ENCODE measurements at regions not wholly inside any gene's neighbourhood (a gene's known extent, or its start where the extent isn't known, plus 50 kb on each side); places are given as distances from the start of the nearest gene placed in this dataset.

DNA sequence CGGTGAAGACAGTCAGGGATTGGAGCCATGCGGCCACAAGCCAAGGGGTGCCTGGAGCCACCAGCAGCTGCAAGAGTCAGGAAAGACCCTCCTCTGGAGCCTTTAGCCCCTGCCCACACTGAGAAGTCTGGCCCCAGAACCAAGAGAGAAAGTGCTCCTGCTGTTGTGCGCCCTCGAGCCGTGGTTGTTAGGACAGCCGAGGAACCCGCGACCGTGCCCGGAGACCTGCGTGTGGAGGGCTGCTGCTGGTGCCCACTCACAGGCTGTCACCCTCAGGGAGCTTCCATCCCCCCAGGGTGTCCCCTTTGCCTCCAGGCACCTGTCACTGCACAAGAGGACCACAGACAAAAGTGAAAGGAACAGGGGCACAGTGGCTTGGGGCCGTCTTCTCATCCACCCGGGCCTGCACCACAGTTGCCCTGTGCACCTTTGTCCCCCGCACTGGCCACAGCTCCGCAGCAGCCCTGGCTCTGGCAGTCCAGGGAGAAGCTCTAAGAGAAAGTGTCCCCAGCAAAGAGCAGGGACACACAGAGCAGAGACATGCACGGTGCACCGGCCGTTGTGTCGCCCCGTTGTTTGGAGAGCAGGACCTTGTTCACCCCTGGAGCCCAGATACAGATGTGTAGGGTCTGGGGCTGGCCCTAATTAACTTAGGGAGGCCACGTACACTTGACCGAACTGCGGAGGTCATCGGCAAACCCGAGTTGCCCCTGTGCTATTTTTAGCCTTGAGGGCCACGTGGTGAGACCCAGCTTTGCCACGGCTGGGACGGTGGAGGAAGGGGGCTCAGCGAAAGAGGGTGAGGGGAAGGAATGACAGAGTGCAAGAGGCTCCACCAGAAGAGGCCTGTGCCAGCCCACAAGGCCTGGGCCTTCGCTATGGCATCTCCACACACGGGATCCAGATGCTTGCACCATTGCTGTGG is 329.2 kb downstream of the C16orf95 start:
- DNase-seq, result no peak

DNA sequence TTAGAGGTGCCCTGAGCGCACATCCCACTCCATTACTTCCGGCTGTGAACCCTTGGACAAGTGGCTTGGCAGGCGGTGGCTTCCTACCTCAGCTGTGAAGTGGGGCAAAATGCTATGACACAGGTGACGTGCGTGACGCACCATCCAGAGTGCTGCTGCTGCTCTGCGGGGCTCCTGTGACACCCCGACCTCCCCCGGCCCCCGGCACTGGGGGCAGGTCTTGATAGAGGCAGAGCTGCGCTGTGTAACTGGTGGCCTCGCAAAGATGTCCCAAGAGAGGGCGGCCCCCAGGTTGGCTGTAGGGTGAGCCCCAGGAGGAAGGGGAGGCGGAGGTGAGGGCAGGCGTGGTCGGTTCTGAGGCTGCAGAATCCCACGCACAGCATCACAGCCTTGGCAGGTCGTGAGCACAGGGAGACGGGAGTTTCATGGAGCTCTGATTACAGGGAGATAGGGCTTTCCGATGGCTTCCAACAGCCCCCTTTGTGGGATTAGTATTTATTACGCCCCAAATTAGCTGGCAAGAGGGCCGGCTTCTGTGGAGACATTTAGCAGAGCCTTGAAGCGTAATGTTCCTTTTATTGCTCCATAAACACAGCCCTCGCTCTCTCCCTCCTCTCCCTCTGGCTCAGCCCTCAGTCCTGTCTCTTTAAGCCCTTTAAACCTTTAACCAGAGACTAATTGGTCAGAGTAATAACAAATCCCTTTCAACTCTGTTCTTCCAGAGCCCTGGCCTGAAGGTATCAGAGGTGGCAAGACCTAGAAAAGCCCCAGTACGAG is 328.1 kb downstream of the C16orf95 start:
- DNase-seq, result no peak

DNA sequence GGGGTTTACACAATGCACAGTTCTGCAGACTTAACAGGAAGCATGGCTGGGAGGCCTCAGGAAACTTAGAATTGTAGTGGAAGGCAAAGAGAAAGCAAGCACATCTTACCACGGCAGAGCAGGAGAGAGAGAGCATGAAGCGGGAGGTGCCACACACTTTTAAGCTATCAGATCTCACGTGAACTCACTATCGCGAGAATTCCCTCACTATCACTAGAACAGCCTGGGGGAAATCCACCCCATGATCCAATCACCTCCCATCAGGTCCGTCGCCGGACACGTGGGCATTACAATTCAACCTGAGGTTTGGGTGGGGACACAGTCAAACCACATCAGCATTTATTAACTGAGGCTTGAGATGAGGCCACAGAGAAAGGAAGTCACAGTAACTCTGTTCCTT is 326.7 kb downstream of the C16orf95 start:
- DNase-seq, result no peak

DNA sequence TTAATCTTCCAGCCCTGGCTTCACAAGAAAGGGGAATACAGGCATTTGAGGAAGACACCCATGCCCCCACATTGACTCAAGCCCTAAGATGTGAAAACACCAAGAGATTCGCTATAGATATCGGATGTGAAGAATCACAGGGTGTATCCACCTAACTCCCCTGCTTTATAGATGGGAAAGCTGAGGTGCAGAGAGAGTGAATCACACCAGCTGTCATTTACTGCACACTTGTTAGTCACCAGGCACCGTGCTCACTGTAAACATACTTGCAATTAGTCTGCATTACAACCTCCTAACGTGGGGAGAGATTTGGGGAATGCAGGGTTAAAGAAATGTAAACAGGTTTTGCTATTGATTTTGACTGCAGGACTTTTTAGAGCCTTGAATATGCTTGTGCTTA is 325.5 kb downstream of the C16orf95 start:
- no peak for DNase-seq

DNA sequence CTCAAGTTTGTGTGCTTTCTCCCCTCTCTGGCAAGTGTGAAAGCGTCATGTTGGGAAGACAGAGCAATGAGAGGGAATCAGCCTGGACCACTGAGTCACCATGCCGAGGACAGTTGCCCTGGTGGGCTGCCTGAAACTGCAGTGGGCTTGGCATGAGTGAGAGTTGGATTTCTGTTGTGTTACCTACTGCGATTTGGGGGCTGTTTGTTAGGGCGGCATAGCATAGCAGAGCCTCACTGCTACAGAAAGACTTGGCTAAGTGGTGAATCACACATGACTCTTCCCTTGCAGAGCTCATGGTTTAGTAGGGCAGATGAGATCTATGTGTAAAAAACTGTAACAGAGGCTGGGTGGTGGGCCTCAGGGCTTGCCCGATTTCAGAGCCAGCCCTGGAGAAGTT is 324.6 kb downstream of the C16orf95 start:
- DNase-seq, result no peak

DNA sequence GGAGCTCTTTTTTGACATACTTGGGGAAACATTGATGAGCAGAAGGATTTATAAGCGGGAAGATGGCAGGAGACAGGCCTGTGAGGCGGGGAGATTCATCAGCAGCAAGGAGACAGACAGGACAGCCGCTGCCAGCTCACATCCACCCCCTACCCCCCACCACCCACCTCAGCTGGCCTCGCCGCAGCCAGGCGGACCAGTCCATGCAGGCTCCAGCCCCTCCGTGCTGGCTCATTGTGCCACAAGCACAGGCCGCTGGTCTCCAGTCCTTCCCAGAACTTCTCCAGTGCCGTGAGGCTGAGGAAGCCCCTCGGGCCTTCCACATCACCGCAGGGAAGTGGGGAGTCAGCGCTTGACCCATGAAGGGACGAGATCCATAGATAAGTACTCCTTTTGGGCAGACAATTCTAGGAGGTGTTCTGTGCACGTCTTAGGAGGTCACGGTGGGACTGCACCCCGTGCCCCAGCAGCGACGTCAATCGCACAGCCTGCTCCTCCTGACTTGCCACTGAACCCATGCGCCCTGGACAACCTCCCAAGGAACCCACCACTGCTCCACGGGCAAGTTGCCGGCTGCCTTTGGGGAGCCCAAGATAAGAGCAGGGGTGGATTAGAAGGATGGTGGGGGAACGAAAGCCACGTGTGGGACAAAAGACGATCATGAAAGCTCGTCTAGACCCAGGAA is 323.6 kb downstream of the C16orf95 start:
- DNase-seq, result no peak

DNA sequence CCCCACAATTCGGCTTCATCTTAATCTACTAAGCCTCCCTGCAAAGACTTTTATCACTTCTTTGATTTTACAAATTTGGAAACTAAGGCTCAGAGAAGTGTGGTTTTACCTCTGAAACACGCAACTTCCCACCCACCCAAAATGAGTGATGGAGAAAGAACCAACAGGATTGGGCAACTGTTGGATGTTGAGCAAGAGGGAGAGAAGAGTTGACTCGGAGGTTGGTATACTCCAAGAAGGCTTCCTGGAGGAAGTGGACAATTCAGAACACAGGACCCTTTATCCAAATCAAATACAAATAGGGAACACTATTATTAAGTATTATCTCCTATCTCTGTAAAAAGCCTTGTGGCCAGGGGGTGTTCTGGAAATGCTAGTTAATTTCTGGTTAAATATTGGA is 323.0 kb downstream of the C16orf95 start:
- DNase-seq, result no peak

DNA sequence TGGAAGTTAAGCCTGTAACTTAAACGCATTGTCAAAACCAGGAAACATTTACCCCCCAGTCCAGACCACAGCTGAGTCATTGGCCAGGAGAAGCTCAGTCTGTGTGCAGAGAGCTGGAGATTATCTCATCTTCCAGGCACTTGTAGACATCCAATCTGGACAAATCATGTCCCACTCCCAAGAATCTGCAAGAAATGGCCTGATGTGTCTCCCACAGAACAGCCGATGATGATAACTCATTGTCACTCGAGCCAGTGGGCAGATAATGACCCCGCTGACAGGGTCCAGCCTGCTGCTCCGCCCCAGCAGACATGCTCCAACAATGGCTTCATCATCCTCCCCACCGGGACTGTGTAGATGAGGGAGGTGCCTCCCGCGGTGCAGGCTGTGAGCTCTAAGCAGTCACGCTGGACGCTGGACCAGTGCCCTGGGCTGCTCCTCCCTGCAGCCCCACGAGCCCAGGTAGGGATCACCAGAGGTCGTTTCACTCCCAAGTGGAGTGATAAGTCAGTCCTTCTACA is 322.5 kb downstream of the C16orf95 start:
- no peak for DNase-seq

DNA sequence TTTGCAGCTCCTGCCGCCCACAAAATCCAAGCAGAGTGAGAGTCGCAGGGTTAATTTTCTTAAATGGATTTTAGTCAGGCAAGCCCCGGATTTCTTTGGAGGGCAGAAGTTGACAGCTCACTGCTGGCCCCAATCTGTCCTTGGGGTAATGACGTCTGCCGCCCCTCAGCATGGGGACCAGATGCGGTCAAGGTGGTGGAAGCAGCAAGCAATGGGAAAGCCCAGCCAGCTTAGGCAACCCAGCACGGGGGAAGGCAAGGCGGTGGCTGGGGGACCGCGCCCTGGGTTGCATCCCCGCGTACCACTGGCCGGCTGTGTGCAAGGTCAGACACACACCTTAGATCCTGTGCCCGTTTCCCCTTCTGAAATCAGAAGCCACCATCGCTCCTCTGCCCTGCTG is 321.7 kb downstream of the C16orf95 start:
- no peak for DNase-seq

DNA sequence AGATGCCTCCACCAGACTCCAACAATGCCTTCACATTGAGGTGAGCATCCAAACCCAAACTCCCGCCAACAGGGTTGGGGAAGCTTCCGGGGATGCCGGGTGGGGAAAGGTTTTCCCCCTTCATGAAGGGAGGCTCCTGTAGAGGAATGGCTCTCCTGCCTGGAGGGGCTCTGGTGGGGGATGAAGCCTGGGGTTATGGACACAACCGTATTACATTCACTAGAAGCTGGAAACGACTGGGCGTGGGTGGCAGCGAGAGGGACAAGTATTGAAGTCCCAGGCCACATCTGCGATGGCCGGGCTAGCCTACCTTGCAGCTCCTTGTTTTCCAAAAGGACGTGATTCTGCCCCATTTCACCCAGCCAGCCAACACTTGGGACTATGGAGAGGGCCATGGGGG is 321.1 kb downstream of the C16orf95 start:
- DNase-seq, result no peak

DNA sequence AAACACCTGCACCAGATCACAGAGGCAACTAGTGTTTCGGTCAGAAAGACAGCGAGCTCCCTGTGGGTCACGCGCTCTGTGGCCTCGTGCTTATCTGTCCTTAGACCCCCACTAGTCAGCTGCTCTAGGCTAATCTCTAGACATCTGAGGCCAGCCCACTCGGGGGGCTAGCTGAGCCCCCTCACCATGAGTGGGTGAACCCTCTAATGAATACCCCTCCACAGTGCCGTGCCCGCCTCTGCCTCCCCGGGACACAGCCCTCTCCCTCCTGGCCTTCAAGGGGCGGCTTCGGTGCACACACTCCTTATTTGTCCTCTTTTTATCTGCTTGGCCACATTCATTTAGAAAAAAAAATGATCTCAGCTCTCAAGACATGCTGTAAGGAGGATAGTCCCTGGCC is 320.1 kb downstream of the C16orf95 start:
- DNase-seq, result no peak

DNA sequence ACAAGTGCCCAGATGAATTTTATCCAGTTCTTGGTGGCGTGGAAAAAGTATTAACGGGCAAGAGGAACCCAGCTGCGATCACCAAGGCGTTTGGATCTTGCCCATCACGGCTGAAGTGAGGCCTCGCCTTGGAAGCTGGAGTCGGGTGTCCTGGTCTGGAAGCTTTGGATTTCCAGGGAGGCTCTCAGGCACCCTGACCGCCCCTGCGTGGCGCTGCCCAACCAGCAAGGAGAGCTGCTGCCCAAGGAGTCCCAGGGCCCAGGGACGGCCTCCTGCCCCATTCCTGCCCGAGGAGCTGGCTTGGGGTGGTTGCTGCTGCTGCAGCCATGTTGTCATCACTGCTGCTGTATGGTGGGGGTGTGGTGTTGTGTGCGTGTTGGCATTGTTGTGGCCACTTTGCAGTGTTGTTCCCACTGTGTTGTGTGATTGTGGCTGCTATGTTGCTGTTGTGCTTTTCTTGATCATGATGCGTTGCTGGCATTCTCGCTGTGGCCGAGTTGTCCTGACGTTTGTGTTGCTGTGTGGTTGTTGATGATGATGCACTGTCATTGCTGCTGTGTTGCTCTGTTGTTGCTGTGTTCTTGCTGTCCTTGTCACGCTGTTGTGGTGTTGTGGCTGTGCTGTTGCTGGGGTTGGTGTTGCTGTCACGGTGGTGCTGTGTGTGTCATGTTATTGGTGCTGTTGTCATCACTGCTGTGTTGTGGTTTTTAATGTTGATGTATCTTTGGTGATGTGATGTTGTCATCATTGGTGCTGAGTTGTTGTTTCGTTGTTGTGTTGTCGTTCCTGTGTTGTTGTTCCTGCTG is 318.8 kb downstream of the C16orf95 start:
- no peak for DNase-seq

DNA sequence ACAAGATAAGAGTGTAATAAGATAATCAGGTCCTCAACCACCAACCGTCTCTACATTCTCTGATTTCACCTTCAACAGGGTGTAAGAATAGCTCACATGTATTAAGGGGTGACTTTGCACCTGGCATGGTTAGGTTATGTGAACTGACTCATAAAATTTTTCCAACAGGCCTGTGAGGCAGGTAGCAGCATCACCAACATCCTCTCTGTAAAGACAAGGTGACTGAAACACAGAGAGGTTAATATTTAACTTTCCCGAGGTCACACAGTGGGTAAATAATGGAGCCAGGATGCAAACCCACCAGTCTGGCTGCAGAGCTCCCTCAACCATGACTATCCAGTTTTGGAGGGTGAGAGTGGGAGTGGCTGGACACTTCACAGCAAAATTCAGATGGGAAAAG is 317.2 kb downstream of the C16orf95 start:
- no peak for DNase-seq

DNA sequence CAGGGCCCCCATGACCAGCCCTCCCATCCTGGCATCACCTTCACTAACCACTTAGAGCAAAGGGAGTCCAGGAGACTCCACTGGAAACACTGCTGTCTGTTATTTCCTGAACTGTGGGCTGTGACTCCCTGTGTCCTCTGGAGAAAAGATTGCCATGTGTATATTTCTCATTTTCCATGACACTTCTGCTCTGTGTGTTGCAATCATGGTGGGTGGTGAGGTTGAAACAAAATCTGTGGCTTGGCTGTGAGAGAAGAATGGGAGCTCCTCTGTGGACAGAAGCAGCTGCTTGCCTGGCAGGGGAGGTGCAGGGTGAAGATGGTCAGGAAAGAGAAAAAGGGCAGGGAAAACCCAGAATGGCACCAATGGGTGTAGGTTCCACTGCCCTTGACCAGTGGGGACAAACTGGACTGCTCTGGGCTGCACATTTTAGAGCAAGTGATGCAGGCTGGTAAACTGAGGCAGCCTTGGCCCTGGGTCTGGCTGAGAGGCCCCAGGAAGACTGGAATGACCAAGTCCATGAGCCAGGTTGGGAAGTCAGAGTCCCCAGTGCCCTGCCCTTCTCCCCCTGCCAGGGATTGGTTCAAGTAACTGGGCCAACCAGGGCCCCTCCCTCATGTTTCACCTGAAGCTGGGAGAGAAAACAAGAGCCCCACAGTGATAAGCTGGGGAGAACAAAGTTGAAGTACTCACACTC is 314.3 kb downstream of the C16orf95 start:
- no peak for DNase-seq

DNA sequence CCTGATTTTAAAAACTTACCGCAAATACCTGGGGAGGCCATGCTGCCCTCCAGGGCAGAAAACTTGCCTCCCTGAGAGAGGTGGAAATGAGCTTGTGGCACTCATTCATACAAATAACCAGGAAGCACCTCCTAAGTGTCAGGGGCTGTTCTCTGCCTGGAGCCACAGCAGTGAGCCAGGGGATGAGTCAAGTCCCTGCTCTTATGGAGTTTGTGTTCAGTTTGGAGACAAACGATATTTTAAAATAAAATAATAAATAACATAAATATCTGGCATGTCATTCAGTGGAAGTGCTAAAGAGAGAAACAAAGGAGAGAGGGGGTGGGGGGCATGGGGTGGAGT is 313.8 kb downstream of the C16orf95 start:
- no peak for DNase-seq

DNA sequence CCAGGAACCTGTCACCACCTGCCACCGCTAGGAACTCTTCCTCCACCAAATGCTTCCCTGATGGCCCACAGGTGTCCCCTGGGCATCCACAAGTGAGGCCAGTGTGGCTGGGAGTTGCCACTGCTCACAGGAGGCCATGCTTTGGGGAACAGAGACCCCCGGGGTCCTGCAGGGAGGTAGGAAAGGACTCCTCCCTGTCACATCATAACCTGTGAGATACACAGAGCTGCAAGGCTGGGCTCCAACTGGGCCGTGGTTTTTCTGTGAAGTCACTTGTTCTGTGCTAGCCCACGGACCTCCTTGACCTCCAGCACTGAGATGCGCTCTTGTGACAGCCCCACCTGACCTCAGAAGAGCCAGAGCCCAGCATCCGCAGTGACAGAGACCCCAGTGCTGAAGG is 311.2 kb downstream of the C16orf95 start:
- DNase-seq, result no peak

DNA sequence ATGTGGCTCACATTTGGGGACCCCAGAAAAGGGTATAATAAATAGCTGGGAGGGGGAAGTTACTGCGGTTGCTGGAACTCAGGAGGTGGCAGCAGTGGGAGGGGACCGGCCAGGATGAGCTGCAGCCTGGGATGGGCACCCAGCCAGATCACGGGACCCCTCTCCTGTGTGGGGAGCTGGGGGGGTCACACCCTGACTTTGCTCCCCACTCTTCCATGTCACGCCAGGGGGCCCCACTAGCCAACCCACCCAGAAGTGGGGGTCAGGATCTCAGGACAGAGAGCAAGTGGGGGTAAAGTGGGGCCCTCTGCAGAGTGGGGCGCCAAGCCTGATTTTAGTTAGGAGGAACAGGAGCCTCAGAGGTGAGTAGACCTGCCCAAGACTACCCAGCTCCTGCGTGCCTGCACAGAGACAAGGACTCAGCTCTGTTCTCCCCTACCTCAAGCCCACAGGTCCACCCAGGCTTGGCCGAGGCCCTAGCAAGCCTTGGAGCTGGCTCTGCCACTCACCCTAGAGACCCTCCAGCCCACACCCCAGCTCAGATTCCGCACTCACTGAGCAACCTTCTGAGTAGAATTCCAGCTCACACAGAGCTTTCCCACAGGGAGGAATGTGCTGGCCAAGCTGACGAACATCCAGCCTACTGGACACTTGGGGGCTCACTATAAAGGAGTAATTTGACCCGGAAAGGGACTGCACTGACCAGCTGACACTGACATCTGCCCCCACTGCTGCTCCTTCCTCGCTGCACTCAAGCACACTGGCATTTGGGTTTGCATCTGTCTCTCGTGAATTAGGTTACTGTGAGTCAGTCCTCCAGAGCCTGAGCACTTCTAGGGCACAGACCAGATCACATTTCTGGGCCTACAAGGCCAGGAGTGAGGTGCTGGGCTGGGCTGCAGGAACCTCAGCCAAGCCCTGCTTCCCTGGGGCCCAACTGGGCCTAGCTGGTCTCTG is 310.1 kb downstream of the C16orf95 start:
- no peak for DNase-seq

DNA sequence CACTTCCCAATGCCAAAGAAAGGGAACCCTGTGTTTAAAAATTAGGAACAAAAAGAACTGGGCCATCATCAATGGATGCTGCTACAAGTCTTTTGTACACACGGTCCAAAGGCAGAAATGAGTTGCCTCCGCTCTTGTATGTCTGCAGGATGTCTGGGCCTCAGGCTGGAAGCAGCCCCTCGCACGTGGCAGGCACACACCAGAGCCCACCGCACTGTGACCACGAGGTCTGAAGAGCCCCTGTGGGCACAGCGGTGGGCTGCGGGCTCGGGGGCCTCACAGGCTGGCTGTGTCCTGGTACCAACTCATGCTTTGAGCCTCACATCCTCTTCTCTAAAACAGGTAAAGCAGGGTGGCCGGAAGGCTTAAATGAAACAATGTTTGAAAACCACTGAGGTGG is 309.3 kb downstream of the C16orf95 start:
- DNase-seq, result no peak

DNA sequence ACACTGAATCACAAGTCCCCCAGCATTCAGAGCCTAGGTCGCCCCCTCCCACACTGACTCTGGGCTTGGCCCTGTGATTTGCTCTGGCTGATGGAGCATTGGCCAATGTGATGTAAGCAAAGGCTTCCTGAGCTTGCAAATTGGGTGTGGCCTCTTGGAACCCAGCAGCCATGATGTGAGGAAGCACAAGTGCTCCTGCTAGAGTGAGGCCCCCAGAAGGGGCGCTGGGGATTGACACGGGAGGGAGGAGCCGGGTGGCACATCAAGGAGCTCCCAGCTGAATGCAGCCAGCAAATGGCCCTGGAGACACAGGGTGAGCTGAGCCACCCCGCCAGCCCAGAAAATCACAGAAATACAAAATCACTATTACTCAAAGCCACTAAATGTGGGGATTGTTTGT is 308.5 kb downstream of the C16orf95 start:
- DNase-seq, result no peak

All from SHP77 treated with DMSO at 0.1 percent for 48 hours (cell line).